ENCODE measurements at regions not wholly inside any gene's neighbourhood (a gene's known extent, or its start where the extent isn't known, plus 50 kb on each side); places are given as distances from the start of the nearest gene placed in this dataset.

DNA sequence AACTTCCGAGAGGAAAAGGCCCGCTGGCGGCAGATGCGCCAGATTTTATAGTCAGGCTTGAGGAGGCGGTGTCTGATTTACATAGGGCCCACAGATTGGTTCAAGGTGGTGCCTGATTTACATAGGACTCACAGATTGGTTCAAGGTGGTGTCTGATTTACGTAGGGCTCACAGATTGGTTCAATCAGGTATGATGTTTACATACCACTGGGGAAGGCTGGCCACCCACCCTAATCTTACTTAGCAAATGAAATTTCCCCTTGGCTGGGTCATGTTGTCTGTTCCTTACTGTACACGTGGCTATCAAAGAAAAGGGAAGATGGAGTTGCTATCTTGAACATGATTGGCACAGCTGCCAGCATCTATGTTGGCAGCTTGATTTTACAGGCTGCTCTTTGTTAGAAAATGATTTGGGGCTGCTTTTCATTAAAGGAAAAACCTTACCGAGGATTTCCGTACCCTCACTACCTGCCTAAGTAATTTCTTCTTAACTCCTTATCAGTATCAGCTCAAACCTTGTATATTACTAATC is 96.3 kb downstream of the SETD4 start:
- TF ChIP-seq, protein P1, sequence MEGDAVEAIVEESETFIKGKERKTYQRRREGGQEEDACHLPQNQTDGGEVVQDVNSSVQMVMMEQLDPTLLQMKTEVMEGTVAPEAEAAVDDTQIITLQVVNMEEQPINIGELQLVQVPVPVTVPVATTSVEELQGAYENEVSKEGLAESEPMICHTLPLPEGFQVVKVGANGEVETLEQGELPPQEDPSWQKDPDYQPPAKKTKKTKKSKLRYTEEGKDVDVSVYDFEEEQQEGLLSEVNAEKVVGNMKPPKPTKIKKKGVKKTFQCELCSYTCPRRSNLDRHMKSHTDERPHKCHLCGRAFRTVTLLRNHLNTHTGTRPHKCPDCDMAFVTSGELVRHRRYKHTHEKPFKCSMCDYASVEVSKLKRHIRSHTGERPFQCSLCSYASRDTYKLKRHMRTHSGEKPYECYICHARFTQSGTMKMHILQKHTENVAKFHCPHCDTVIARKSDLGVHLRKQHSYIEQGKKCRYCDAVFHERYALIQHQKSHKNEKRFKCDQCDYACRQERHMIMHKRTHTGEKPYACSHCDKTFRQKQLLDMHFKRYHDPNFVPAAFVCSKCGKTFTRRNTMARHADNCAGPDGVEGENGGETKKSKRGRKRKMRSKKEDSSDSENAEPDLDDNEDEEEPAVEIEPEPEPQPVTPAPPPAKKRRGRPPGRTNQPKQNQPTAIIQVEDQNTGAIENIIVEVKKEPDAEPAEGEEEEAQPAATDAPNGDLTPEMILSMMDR (IDR thresholded peaks at IDR 0.05): no peak
- no peak for TF ChIP-seq POLR2AphosphoS5 (IDR thresholded peaks at IDR 0.05; ENCODE audit: low read depth, low read length)
